HG02852 (cell line): ENCODE measurements at regions not wholly inside any gene's neighbourhood (a gene's known extent, or its start where the extent isn't known, plus 50 kb on each side); places are given as distances from the start of the nearest gene placed in this dataset.

Experiments used
- ATAC-seq: cut with Tn5 transposase; IDR thresholded peaks from one replicate; pipeline ENCODE4 v1.9.1; 2021; ENCODE audit warnings: mild to moderate bottlenecking, moderate library complexity; ENCODE audit not compliant: unreplicated experiment

- no peak for ATAC-seq
These were observed 78.3 kb upstream of the SEMA6A start for GRCh38 chr5:116652903-116653302.

- peak; percentile 91 for ATAC-seq
These were observed 77.6 kb upstream of the SEMA6A start for GRCh38 chr5:116652196-116652729.

- no peak for ATAC-seq
These were observed 77.0 kb upstream of the SEMA6A start for GRCh38 chr5:116651653-116652052.

GRCh38 chr5:116650964-116651363 lies 76.3 kb upstream of the SEMA6A start:
- ATAC-seq: no peak

- ATAC-seq: no peak
These were observed 75.9 kb upstream of the SEMA6A start for GRCh38 chr5:116650544-116650943.

GRCh38 chr5:116646611-116647289 lies 72.1 kb upstream of the SEMA6A start:
- no peak for ATAC-seq

- ATAC-seq: peak; percentile 84
These were observed 71.0 kb upstream of the SEMA6A start for GRCh38 chr5:116645627-116646026.

GRCh38 chr5:116640236-116640635 lies 65.6 kb upstream of the SEMA6A start:
- no peak for ATAC-seq

- ATAC-seq: no peak
These were observed 62.6 kb upstream of the SEMA6A start for GRCh38 chr5:116637149-116637740.

- peak; percentile 85 for ATAC-seq
These were observed 58.3 kb upstream of the SEMA6A start for GRCh38 chr5:116632890-116633289.

GRCh38 chr5:116631147-116631546 lies 56.5 kb upstream of the SEMA6A start:
- ATAC-seq: no peak

GRCh38 chr5:116629168-116629567 lies 54.5 kb upstream of the SEMA6A start:
- no peak for ATAC-seq

GRCh38 chr5:116626945-116627679 lies 52.5 kb upstream of the SEMA6A start:
- peak; percentile 97 for ATAC-seq

GRCh38 chr5:116626272-116626723 lies 51.7 kb upstream of the SEMA6A start:
- ATAC-seq: no peak
